Epithelial cell of esophagus (primary cell): ENCODE measurements at regions not wholly inside any gene's neighbourhood (a gene's known extent, or its start where the extent isn't known, plus 50 kb on each side); places are given as distances from the start of the nearest gene placed in this dataset.

Source experiments
- DNase-seq: peaks from one replicate; pipeline ENCODE4 v3.0.0; 2010; ENCODE audit warnings: low read depth
- H3K4me3 ChIP-seq: 2 replicates; pipeline ENCODE4 v1.5.1; 2011; ENCODE audit warnings: mild to moderate bottlenecking, low read length, control low read depth
- CTCF ChIP-seq: IDR thresholded peaks from 2 replicates; pipeline ENCODE4 v1.5.1; 2011; ENCODE audit warnings: low read depth, mild to moderate bottlenecking, low read length, control low read depth, inconsistent platforms; ENCODE audit not compliant: insufficient read depth; ENCODE audit errors: missing control alignments

GRCh38 chr16:11401161-11402050 is 56.1 kb downstream of the RMI2 start:
- TF ChIP-seq CTCF, result no peak
- no peak overlapping the region for H3K4me3 ChIP-seq
- no peak for DNase-seq

- no peak for TF ChIP-seq CTCF
- H3K4me3 ChIP-seq, result no peak overlapping the region
- DNase-seq, result no peak
These were observed 56.9 kb downstream of the RMI2 start for GRCh38 chr16:11402051-11402744.

DNA sequence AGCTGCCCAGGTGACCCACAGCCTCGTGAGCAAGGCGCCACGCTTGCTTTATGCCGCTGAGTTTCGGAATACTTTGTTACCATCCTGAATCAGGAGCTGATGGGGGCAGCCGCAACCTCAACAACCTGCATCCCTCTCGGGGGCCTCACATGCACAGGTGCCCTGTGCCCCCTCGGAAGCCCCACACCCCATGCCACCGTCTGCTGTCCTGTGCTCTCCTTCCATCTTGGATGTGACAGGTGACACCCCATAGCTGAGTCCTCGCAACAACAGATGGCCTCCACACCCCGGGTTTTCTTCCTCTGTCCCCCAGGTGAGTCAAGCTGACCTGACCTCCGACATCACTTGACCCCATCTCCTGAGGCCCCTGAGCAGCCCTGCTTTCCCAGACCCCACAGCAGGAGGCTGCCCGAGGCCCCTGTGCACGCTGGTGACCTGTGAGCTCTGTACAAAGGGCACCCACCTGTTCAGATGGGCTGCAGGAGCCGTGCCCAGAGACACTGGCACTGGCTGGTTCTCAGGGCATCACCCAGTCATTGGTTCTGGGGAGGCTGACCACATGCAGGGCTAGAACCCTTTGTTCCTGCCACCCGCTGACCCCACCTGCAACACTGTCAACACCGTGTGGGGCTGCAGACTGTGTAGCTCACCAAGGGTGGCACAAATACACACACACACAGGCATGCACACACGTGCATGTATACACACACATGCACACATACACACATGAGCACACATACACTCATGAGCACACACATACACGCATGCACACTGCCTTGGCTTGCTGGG is 57.7 kb downstream of the RMI2 start:
- no peak for DNase-seq
- no peak for TF ChIP-seq CTCF

GRCh38 chr16:11403534-11403795 is 58.2 kb downstream of the RMI2 start:
- TF ChIP-seq CTCF, result no peak
- no peak for DNase-seq
- no peak overlapping the region for H3K4me3 ChIP-seq

More for the DNA sequence above, 57.7 kb downstream of the RMI2 start:
- H3K4me3 ChIP-seq, result no peak overlapping the region

DNA sequence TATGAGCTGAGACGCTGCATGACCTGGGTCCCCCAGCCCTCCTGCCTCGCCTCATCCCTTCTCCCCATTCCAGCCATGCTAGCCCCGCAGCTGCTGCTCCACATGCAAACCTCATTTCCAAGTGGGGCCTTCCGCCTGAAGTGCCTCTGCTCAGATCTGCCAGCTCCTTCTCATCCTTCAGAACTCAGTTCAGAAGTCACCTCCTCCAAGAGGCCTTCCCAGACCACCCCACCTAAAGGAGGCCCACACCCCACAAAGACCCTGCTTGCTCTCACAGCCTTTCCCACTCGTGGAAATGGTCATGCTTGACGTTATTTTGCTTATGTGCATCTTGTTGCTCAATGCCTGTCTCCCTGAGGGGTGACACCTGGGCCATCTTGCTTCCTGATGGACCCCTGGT is 58.7 kb downstream of the RMI2 start:
- H3K4me3 ChIP-seq, result no peak overlapping the region
- TF ChIP-seq CTCF, result no peak
- DNase-seq, result no peak

DNA sequence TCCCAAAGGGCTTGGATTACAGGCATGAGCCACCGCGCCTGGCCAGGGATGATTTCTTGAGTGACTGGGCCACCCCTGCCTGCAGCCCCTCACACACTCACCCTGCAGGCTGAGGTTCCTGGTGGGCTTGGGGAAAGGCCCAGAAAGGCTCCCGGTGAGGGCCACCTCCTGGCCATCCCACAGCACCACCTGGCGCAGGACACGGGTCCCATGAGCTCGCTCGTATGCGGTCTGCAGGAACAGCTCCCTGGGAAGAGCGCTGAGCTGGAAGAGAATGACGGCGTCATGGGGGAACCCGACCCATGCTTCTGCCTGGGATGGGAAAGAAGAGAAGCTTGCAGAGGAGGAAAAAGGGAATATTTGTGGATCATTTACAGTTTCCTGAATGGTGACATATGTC is 59.3 kb downstream of the RMI2 start:
- no peak for DNase-seq
- no peak overlapping the region for H3K4me3 ChIP-seq
- TF ChIP-seq CTCF, result no peak
